Breast epithelium (tissue), 3 donors: ENCODE measurements at regions not wholly inside any gene's neighbourhood (a gene's known extent, or its start where the extent isn't known, plus 50 kb on each side); places are given as distances from the start of the nearest gene placed in this dataset.

Experiments used
- CTCF ChIP-seq, 3 donors: fragments of 450-650 bp; IDR thresholded peaks; one replicate each; pipeline ENCODE4 v1.5.1; 2016 to 2017; ENCODE audit warnings: antibody characterized with exemption in 3 of 3, mild to moderate bottlenecking in 3 of 3, moderate library complexity in 3 of 3
- POLR2A ChIP-seq: fragments of 450-650 bp; IDR thresholded peaks from one replicate; pipeline ENCODE4 v1.6.1; 2016; ENCODE audit warnings: antibody characterized with exemption, mild to moderate bottlenecking, moderate library complexity
- POLR2AphosphoS5 ChIP-seq, 3 donors: sonication (generic); formaldehyde crosslinking; IDR thresholded peaks; one replicate each; pipeline ENCODE4 v1.6.1; 2017; ENCODE audit warnings: antibody characterized with exemption in 3 of 3

DNA sequence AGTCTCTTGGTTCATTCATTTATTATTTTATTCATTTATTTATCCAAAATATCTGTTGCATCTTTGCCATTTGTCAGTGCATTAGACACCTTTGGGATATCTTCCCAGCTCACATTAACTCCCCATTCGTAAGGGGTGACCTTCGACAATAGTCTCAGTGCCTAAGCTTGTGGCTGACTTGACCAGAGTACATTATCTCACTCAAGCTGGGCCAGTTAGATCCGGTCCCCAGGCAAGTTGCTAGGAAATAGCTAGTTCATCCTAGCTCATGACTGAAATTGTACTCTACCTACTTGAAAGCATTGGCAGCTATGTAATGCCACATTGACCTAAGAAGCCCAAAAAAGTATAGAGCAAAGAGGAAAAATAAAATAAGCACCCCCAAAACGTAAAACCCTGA is 165.3 kb downstream of the FBXO8 start:
- TF ChIP-seq POLR2A (no peak), CTCF (IDR thresholded peaks at IDR 0.05) (no peak), POLR2AphosphoS5 (IDR thresholded peaks at IDR 0.05) (no peak)
